HCT116 (cell line): ENCODE measurements at regions not wholly inside any gene's neighbourhood (a gene's known extent, or its start where the extent isn't known, plus 50 kb on each side); places are given as distances from the start of the nearest gene placed in this dataset.

Source experiments
- ATAC-seq: fragments of 200-7000 bp; cut with Tn5 transposase; 2 replicates; pipeline ENCODE4 v1.9.1; 2020; ENCODE audit warnings: mild to moderate bottlenecking, moderate library complexity
- BruUV-seq: library from RNA; stranded (reverse); fragments of 400-500 nt; replicated peaks from 2 replicates; lab custom pipeline; 2021; lab: Mats Ljungman, UMichigan
- CTCF ChIA-PET: fragments of 300-600 bp; sonication (Branson Sonifier 250); formaldehyde crosslinking; loops from one replicate; lab custom pipeline; 2021; ENCODE audit warnings: antibody characterized with exemption; lab: Charles Lee
- POLR2A ChIA-PET: fragments of 300-600, 350-600 bp; sonication (Branson Sonifier 250); formaldehyde crosslinking; loops from one replicate; lab custom pipeline; 2021; ENCODE audit warnings: antibody characterized with exemption; lab: Charles Lee
- RAD21 ChIA-PET, 2 experiments: fragments of 300-600 bp; sonication (Branson Sonifier 250); formaldehyde crosslinking; loops; one replicate each; lab custom pipeline; 2023; ENCODE audit warnings: low total read pairs in 2 of 2; ENCODE audit not compliant: uncharacterized antibody in 2 of 2, unreplicated experiment in 2 of 2, low non-redundant PET in 1 of 2; lab: Charles Lee
- DNase-seq: peaks from one replicate; pipeline ENCODE4 v3.0.0-alpha.2; 2010; ENCODE audit warnings: low read depth, low spot score
- H2AFZ ChIP-seq: fragments of 200-600 bp; shearing (Covaris generic), sonication (generic); 2 replicates; pipeline ENCODE4 v1.6.1; 2017; ENCODE audit warnings: low read depth, mixed run types, mixed read lengths, antibody characterized with exemption, low read length; ENCODE audit not compliant: poor library complexity, severe bottlenecking
- H3K27ac ChIP-seq: 2 replicates; pipeline ENCODE4 v1.5.1; 2012; ENCODE audit warnings: low read depth, low read length
- H3K27me3 ChIP-seq: fragments of 200-600 bp; sonication (generic); 2 replicates; pipeline ENCODE4 v1.6.1; 2016; ENCODE audit warnings: mixed run types, low read length, mixed read lengths; ENCODE audit not compliant: insufficient read depth
- H3K36me3 ChIP-seq, 2 experiments: fragments of 200-500 bp in 1 of 2; fragments of 200-600 bp in 1 of 2; sonication (Bioruptor generic) in 1 of 2; sonication (generic) in 1 of 2; 2 replicates each; pipeline versions ENCODE4 v1.5.1 to v1.6.1; 2014 to 2016; ENCODE audit warnings: low read length in 2 of 2, inconsistent platforms in 1 of 2, mixed read lengths in 1 of 2, mixed run types in 1 of 2; ENCODE audit not compliant: insufficient read depth in 2 of 2, control insufficient read depth in 1 of 2
- H3K4me1 ChIP-seq, 2 experiments: fragments of 200-600 bp in 1 of 2; sonication (generic) in 1 of 2; 2 replicates each; pipeline versions ENCODE4 v1.5.1 to v1.6.1; 2012 to 2017; ENCODE audit warnings: low read length in 2 of 2, inconsistent platforms in 1 of 2, mild to moderate bottlenecking in 1 of 2, mixed read lengths in 1 of 2, mixed run types in 1 of 2, moderate library complexity in 1 of 2; ENCODE audit not compliant: insufficient read depth in 2 of 2, control insufficient read depth in 1 of 2
- H3K4me2 ChIP-seq: fragments of 200-600 bp; sonication (generic); 2 replicates; pipeline ENCODE4 v1.6.1; 2017; ENCODE audit warnings: mixed run types, low read length, mixed read lengths
- H3K4me3 ChIP-seq, 2 experiments: fragments of 200-600 bp in 1 of 2; sonication (generic) in 1 of 2; replicated peaks in 1 of 2; 2 replicates each; pipeline ENCODE4 v1.5.1; 2011 to 2016; ENCODE audit warnings: low read length in 2 of 2, control low read depth in 1 of 2, low read depth in 1 of 2, mild to moderate bottlenecking in 1 of 2, mixed read lengths in 1 of 2, mixed run types in 1 of 2
- H3K79me2 ChIP-seq: fragments of 200-600 bp; sonication (generic); 2 replicates; pipeline ENCODE4 v1.6.1; 2017; ENCODE audit warnings: mild to moderate bottlenecking, mixed run types, low read length, moderate library complexity, mixed read lengths; ENCODE audit not compliant: insufficient read depth
- H3K9ac ChIP-seq: fragments of 200-600 bp; sonication (generic); 2 replicates; pipeline ENCODE4 v1.6.1; 2016; ENCODE audit warnings: low read length, mixed read lengths
- H3K9me2 ChIP-seq: fragments of 200-600 bp; sonication (generic), shearing (Covaris generic); 2 replicates; pipeline ENCODE4 v1.6.1; 2017; ENCODE audit warnings: mixed run types, mild to moderate bottlenecking, moderate library complexity; ENCODE audit not compliant: insufficient read depth
- H3K9me3 ChIP-seq, 2 experiments: fragments of 200-500 bp in 1 of 2; fragments of 200-600 bp in 1 of 2; sonication (Bioruptor generic) in 1 of 2; sonication (generic) in 1 of 2; 2 replicates each; pipeline ENCODE4 v1.6.1; 2014 to 2017; ENCODE audit warnings: low read length in 2 of 2, mixed read lengths in 2 of 2, inconsistent platforms in 1 of 2, low read depth in 1 of 2, mild to moderate bottlenecking in 1 of 2, mixed run types in 1 of 2, moderate library complexity in 1 of 2; ENCODE audit not compliant: control insufficient read depth in 1 of 2, insufficient read depth in 1 of 2
- H4K20me1 ChIP-seq: fragments of 200-600 bp; sonication (generic), shearing (Covaris generic); 2 replicates; pipeline ENCODE4 v1.6.1; 2017; ENCODE audit warnings: mixed run types, mild to moderate bottlenecking, moderate library complexity; ENCODE audit not compliant: insufficient read depth
- ATF3 ChIP-seq: IDR thresholded peaks from 2 replicates; pipeline ENCODE4 v1.6.1; 2012
- CBX3 ChIP-seq: IDR thresholded peaks from 2 replicates; pipeline ENCODE4 v1.6.1; 2012; ENCODE audit warnings: low read depth
- CEBPB ChIP-seq: IDR thresholded peaks from 2 replicates; pipeline ENCODE4 v1.6.1; 2012; ENCODE audit warnings: low read depth
- CTCF ChIP-seq, 3 experiments: fragments of 200-600 bp in 1 of 3; sonication (generic) in 1 of 3; IDR thresholded peaks in 2 of 3; conservative IDR thresholded peaks in 1 of 3; 2 replicates each; pipeline ENCODE4 v1.5.1; 2012 to 2017; ENCODE audit warnings: low read depth in 2 of 3, low read length in 2 of 3, antibody characterized with exemption in 1 of 3, borderline replicate concordance in 1 of 3, control low read depth in 1 of 3, mild to moderate bottlenecking in 1 of 3, mixed read lengths in 1 of 3, mixed run types in 1 of 3, moderate library complexity in 1 of 3; ENCODE audit not compliant: insufficient read depth in 1 of 3
- ELF1 ChIP-seq: IDR thresholded peaks from 2 replicates; pipeline ENCODE4 v1.6.1; 2012; ENCODE audit warnings: low read depth, borderline replicate concordance
- EZH2 ChIP-seq: fragments of 200-600 bp; sonication (generic); IDR thresholded peaks from 2 replicates; pipeline ENCODE4 v1.6.1; 2017; ENCODE audit warnings: antibody characterized with exemption, mixed run types
- EZH2phosphoT487 ChIP-seq: fragments of 200-600 bp; IDR thresholded peaks from 2 replicates; pipeline ENCODE4 v1.6.1; 2018; ENCODE audit warnings: antibody characterized with exemption, borderline replicate concordance
- JUND ChIP-seq: IDR thresholded peaks from 2 replicates; pipeline ENCODE4 v1.6.1; 2012
- MAX ChIP-seq: IDR thresholded peaks from 2 replicates; pipeline ENCODE4 v1.6.1; 2012
- POLR2A ChIP-seq: IDR thresholded peaks from 2 replicates; pipeline ENCODE4 v1.7.0; 2011; ENCODE audit warnings: borderline replicate concordance; ENCODE audit not compliant: insufficient read depth, insufficient read length; ENCODE audit errors: extremely low read depth
- POLR2AphosphoS5 ChIP-seq: IDR thresholded peaks from 2 replicates; pipeline ENCODE4 v1.6.1; 2011; ENCODE audit warnings: mild to moderate bottlenecking, low read depth, low read length, moderate library complexity
- SIN3A ChIP-seq: IDR thresholded peaks from 2 replicates; pipeline ENCODE4 v1.6.1; 2012; ENCODE audit warnings: low read depth
- SRF ChIP-seq: IDR thresholded peaks from 2 replicates; pipeline ENCODE4 v1.6.1; 2012; ENCODE audit warnings: low read depth
- TCF7L2 ChIP-seq: IDR thresholded peaks from 2 replicates; pipeline ENCODE4 v1.7.0; 2011; ENCODE audit warnings: borderline replicate concordance, inconsistent platforms; ENCODE audit not compliant: insufficient read depth, insufficient read length; ENCODE audit errors: extremely low read depth
- YY1 ChIP-seq: IDR thresholded peaks from 2 replicates; pipeline ENCODE4 v1.6.1; 2011; ENCODE audit warnings: low read length, low read depth, moderate library complexity, mild to moderate bottlenecking; ENCODE audit not compliant: insufficient replicate concordance; ENCODE audit errors: extremely low read depth
- ZFX ChIP-seq: fragments of 450-650 bp; IDR thresholded peaks from 2 replicates; pipeline ENCODE4 v1.6.1; 2017
- ZNF274 ChIP-seq: fragments of 200-500 bp; sonication (Bioruptor generic); IDR thresholded peaks from 2 replicates; pipeline ENCODE4 v1.6.1; 2014; ENCODE audit warnings: mild to moderate bottlenecking, low read depth, low read length, inconsistent platforms
- intact Hi-C: fragments of 100-400 bp; cut with micrococcal nuclease; formaldehyde crosslinking; loops from 2 replicates; pipeline ENCODE4 v1.10.0; 2022
- TF ChIP-seq, protein P1 (sequence below): IDR thresholded peaks from 2 replicates; pipeline ENCODE4 v1.6.1; 2012; ENCODE audit warnings: low read depth
- TF ChIP-seq, protein P2 (sequence below): IDR thresholded peaks from 2 replicates; pipeline ENCODE4 v1.6.1; 2011; ENCODE audit warnings: mild to moderate bottlenecking, low read length, moderate library complexity; ENCODE audit not compliant: insufficient replicate concordance; ENCODE audit errors: extremely low read depth

DNA sequence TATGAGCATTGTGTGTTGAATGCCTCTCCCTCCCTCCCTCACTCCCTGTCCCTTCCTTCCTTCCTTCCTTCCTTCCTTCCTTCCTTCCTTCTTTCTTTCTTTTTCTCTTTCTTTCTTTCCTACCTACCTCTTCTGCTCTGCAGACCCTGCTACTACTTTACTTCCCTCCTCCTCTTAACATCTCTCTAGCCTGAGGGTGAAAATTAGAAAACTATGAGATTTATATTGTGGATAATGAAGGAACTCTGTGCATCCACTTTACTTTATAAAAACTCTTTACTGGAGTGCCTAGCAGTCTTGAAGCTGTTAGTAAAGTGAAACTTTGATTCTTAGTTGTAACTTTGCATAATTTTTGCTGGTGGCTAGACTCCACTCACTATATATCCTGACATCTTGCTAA lies 572.2 kb downstream of the RWDD3 start:
- Histone ChIP-seq H2AFZ (no peak overlapping the region), H3K4me1 (no peaks in the 10 kb centered on the region), H3K27ac (no peak overlapping the region), H3K36me3 (no peaks in the 10 kb centered on the region), H3K4me2 (no peak overlapping the region), H4K20me1 (no peaks in the 10 kb centered on the region), H3K9me2 (no peaks in the 10 kb centered on the region), H3K9ac (no peak overlapping the region), H3K4me3 (no peak overlapping the region), H3K9me3 (no peaks in the 10 kb centered on the region), H3K79me2 (no peaks in the 10 kb centered on the region), H3K27me3 (no peaks in the 10 kb centered on the region)
- ChIA-PET POLR2A (no interaction called here), CTCF (no interaction called here), RAD21 (no interaction called here)
- DNase-seq: no peak
- intact Hi-C loops: no loop called here
- TF ChIP-seq ZNF274: no peak
- TF ChIP-seq SRF: no peak
- no peak for TF ChIP-seq MAX
- no peak for TF ChIP-seq ZFX
- no peak for TF ChIP-seq EZH2phosphoT487
- TF ChIP-seq TCF7L2: no peak
- TF ChIP-seq POLR2A: no peak
- TF ChIP-seq ATF3: no peak
- no peak for TF ChIP-seq POLR2AphosphoS5
- TF ChIP-seq EZH2: no peak
- TF ChIP-seq, protein P1, sequence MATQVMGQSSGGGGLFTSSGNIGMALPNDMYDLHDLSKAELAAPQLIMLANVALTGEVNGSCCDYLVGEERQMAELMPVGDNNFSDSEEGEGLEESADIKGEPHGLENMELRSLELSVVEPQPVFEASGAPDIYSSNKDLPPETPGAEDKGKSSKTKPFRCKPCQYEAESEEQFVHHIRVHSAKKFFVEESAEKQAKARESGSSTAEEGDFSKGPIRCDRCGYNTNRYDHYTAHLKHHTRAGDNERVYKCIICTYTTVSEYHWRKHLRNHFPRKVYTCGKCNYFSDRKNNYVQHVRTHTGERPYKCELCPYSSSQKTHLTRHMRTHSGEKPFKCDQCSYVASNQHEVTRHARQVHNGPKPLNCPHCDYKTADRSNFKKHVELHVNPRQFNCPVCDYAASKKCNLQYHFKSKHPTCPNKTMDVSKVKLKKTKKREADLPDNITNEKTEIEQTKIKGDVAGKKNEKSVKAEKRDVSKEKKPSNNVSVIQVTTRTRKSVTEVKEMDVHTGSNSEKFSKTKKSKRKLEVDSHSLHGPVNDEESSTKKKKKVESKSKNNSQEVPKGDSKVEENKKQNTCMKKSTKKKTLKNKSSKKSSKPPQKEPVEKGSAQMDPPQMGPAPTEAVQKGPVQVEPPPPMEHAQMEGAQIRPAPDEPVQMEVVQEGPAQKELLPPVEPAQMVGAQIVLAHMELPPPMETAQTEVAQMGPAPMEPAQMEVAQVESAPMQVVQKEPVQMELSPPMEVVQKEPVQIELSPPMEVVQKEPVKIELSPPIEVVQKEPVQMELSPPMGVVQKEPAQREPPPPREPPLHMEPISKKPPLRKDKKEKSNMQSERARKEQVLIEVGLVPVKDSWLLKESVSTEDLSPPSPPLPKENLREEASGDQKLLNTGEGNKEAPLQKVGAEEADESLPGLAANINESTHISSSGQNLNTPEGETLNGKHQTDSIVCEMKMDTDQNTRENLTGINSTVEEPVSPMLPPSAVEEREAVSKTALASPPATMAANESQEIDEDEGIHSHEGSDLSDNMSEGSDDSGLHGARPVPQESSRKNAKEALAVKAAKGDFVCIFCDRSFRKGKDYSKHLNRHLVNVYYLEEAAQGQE: no peak
- TF ChIP-seq ELF1: no peak
- no peak for TF ChIP-seq CBX3
- no peak for TF ChIP-seq CEBPB
- no peak for TF ChIP-seq CTCF (IDR thresholded peaks at IDR 0.05 in 2 of 3, conservative IDR thresholded peaks at IDR 0.05 in 1 of 3; ENCODE audit: borderline replicate concordance in 1 of 3, insufficient read depth in 1 of 3, low read depth in 2 of 3, low read length in 2 of 3)
- no peak for TF ChIP-seq SIN3A
- TF ChIP-seq, protein P2, sequence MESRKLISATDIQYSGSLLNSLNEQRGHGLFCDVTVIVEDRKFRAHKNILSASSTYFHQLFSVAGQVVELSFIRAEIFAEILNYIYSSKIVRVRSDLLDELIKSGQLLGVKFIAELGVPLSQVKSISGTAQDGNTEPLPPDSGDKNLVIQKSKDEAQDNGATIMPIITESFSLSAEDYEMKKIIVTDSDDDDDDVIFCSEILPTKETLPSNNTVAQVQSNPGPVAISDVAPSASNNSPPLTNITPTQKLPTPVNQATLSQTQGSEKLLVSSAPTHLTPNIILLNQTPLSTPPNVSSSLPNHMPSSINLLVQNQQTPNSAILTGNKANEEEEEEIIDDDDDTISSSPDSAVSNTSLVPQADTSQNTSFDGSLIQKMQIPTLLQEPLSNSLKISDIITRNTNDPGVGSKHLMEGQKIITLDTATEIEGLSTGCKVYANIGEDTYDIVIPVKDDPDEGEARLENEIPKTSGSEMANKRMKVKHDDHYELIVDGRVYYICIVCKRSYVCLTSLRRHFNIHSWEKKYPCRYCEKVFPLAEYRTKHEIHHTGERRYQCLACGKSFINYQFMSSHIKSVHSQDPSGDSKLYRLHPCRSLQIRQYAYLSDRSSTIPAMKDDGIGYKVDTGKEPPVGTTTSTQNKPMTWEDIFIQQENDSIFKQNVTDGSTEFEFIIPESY: no peak
- TF ChIP-seq YY1: no peak
- no peak for TF ChIP-seq JUND
- no TSS peak for BruUV-seq
- ATAC-seq: no peak
